PC-9 (cell line): ENCODE measurements at regions not wholly inside any gene's neighbourhood (a gene's known extent, or its start where the extent isn't known, plus 50 kb on each side); places are given as distances from the start of the nearest gene placed in this dataset.
"Not testable (repeated sequence)": the region's sequence is repeated elsewhere in the genome, so short reads cannot be mapped to it uniquely, and the experiment has no call there.

Experiments
- EZH2 ChIP-seq: fragments of 200-600 bp; sonication (generic); IDR thresholded peaks from 2 replicates; pipeline ENCODE4 v1.8.0; 2017; ENCODE audit warnings: antibody characterized with exemption, low read depth
- TF ChIP-seq, protein P1 (sequence below): fragments of 200-600 bp; sonication (generic); conservative IDR thresholded peaks from 2 replicates; pipeline ENCODE4 v1.6.1; 2017; ENCODE audit warnings: mixed run types, antibody characterized with exemption, mild to moderate bottlenecking, moderate library complexity

DNA sequence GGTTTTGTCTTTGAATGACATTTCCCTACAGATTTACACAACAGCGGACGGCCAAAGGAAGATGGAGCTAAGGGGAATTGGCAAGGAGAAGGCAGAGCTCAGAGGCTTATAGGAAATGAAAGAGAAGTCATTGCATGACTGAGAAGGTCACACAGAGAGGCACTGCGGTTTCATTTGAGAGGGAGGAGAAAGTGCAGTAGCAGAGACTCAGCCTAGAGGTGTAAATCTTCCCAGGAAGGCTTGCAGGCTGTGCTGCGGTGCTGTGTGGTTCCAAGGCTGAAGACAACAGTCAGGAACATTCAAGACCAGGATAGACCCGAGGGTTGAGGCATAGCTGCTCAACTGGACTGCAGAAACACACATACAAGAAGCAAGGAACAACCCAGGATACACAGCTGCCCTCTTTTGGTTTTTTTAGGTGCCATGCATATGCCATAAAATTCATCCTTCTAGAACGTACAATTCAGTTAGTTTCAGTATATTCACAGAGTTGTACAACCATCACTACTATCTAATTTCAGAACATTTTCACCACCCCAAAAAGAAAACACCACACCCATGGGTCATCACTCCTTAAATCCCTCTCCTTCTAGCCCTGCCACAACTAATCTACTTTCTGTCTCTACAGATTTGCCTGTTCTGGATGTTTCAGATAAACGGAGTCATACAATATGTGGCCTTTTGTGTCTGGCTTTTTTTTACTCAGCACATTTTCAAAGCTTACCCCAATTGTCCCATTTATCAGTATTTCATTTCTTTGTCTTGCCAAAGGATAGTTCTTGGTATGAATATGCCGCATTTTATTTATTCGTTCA is 313.5 kb downstream of the ANAPC1 start:
- TF ChIP-seq, protein P1, sequence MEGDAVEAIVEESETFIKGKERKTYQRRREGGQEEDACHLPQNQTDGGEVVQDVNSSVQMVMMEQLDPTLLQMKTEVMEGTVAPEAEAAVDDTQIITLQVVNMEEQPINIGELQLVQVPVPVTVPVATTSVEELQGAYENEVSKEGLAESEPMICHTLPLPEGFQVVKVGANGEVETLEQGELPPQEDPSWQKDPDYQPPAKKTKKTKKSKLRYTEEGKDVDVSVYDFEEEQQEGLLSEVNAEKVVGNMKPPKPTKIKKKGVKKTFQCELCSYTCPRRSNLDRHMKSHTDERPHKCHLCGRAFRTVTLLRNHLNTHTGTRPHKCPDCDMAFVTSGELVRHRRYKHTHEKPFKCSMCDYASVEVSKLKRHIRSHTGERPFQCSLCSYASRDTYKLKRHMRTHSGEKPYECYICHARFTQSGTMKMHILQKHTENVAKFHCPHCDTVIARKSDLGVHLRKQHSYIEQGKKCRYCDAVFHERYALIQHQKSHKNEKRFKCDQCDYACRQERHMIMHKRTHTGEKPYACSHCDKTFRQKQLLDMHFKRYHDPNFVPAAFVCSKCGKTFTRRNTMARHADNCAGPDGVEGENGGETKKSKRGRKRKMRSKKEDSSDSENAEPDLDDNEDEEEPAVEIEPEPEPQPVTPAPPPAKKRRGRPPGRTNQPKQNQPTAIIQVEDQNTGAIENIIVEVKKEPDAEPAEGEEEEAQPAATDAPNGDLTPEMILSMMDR, result not testable (repeated sequence)
- TF ChIP-seq EZH2, result not testable (repeated sequence)
